Mucosa of stomach (tissue), 1 donor: ENCODE measurements at regions not wholly inside any gene's neighbourhood (a gene's known extent, or its start where the extent isn't known, plus 50 kb on each side); places are given as distances from the start of the nearest gene placed in this dataset.

Experiments used
- H3K27me3 ChIP-seq: one replicate; pipeline ENCODE4 v1.7.0; 2013; ENCODE audit warnings: mild to moderate bottlenecking, low read length; ENCODE audit not compliant: control insufficient read depth, insufficient read depth
- H3K36me3 ChIP-seq: one replicate; pipeline ENCODE4 v1.7.0; 2013; ENCODE audit warnings: low read length; ENCODE audit not compliant: control insufficient read depth, insufficient read depth
- H3K4me1 ChIP-seq: one replicate; pipeline ENCODE4 v1.7.0; 2013; ENCODE audit warnings: mild to moderate bottlenecking, low read length; ENCODE audit not compliant: control insufficient read depth, insufficient read depth
- H3K4me3 ChIP-seq: one replicate; pipeline ENCODE4 v1.7.0; 2013; ENCODE audit warnings: low read length
- H3K9ac ChIP-seq: one replicate; pipeline ENCODE4 v1.7.0; 2013; ENCODE audit warnings: mild to moderate bottlenecking, low read length, moderate library complexity
- H3K9me3 ChIP-seq: one replicate; pipeline ENCODE4 v1.7.0; 2013; ENCODE audit warnings: mild to moderate bottlenecking, low read length, moderate library complexity; ENCODE audit not compliant: control insufficient read depth
- donor health status: Pancreatic carcinoma.

- no peaks in the 10 kb centered on the region for H3K36me3 ChIP-seq
- H3K9ac ChIP-seq, result no peak overlapping the region
- no peaks in the 10 kb centered on the region for H3K27me3 ChIP-seq
- no peak overlapping the region for H3K4me3 ChIP-seq
- no peaks in the 10 kb centered on the region for H3K9me3 ChIP-seq
- no peaks in the 10 kb centered on the region for H3K4me1 ChIP-seq
Measured at GRCh38 chr20:47865912-47866311, 80.6 kb upstream of the SULF2 start.

GRCh38 chr20:47865451-47865850, 80.2 kb upstream of the SULF2 start:
- no peaks in the 10 kb centered on the region for H3K36me3 ChIP-seq

GRCh38 chr20:47863981-47864380, 78.7 kb upstream of the SULF2 start:
- Histone ChIP-seq H3K36me3 (no peaks in the 10 kb centered on the region), H3K9ac (no peak overlapping the region), H3K27me3 (no peaks in the 10 kb centered on the region), H3K4me1 (no peaks in the 10 kb centered on the region), H3K4me3 (no peak overlapping the region), H3K9me3 (no peaks in the 10 kb centered on the region)

More at GRCh38 chr20:47865451-47865850, 80.2 kb upstream of the SULF2 start:
- no peaks in the 10 kb centered on the region for H3K4me1 ChIP-seq
- H3K9ac ChIP-seq, result no peak overlapping the region
- no peaks in the 10 kb centered on the region for H3K27me3 ChIP-seq
- H3K4me3 ChIP-seq, result no peak overlapping the region
- H3K9me3 ChIP-seq, result no peaks in the 10 kb centered on the region

GRCh38 chr20:47863315-47863965, 78.2 kb upstream of the SULF2 start:
- H3K4me3 ChIP-seq, result no peak overlapping the region
- H3K4me1 ChIP-seq, result no peaks in the 10 kb centered on the region
- no peaks in the 10 kb centered on the region for H3K36me3 ChIP-seq
- no peaks in the 10 kb centered on the region for H3K9me3 ChIP-seq
- no peaks in the 10 kb centered on the region for H3K27me3 ChIP-seq
- H3K9ac ChIP-seq, result no peak overlapping the region

- H3K27me3 ChIP-seq, result no peaks in the 10 kb centered on the region
- H3K36me3 ChIP-seq, result no peaks in the 10 kb centered on the region
- no peaks in the 10 kb centered on the region for H3K4me1 ChIP-seq
- H3K9ac ChIP-seq, result no peak overlapping the region
- H3K9me3 ChIP-seq, result no peaks in the 10 kb centered on the region
- H3K4me3 ChIP-seq, result no peak overlapping the region
Measured at GRCh38 chr20:47862574-47863240, 77.4 kb upstream of the SULF2 start.

GRCh38 chr20:47861116-47861515, 75.8 kb upstream of the SULF2 start:
- Histone ChIP-seq H3K9ac (no peak overlapping the region), H3K27me3 (no peaks in the 10 kb centered on the region), H3K4me1 (no peaks in the 10 kb centered on the region), H3K9me3 (no peaks in the 10 kb centered on the region), H3K36me3 (no peaks in the 10 kb centered on the region), H3K4me3 (no peak overlapping the region)

- Histone ChIP-seq H3K9ac (no peak overlapping the region), H3K4me3 (no peak overlapping the region), H3K4me1 (no peaks in the 10 kb centered on the region), H3K36me3 (no peaks in the 10 kb centered on the region), H3K27me3 (no peaks in the 10 kb centered on the region), H3K9me3 (no peaks in the 10 kb centered on the region)
Measured at GRCh38 chr20:47860049-47860830, 75.0 kb upstream of the SULF2 start.

GRCh38 chr20:47859278-47859677, 74.0 kb upstream of the SULF2 start:
- Histone ChIP-seq H3K9ac (no peak overlapping the region), H3K36me3 (no peaks in the 10 kb centered on the region), H3K27me3 (no peaks in the 10 kb centered on the region), H3K9me3 (no peaks in the 10 kb centered on the region), H3K4me3 (no peak overlapping the region), H3K4me1 (no peaks in the 10 kb centered on the region)

GRCh38 chr20:47857569-47858464, 72.5 kb upstream of the SULF2 start:
- Histone ChIP-seq H3K4me1 (no peaks in the 10 kb centered on the region), H3K4me3 (no peak overlapping the region), H3K9me3 (no peaks in the 10 kb centered on the region), H3K36me3 (no peaks in the 10 kb centered on the region), H3K27me3 (no peaks in the 10 kb centered on the region), H3K9ac (no peak overlapping the region)

- Histone ChIP-seq H3K4me3 (no peak overlapping the region), H3K4me1 (no peaks in the 10 kb centered on the region), H3K27me3 (no peaks in the 10 kb centered on the region), H3K9me3 (no peaks in the 10 kb centered on the region), H3K9ac (no peak overlapping the region), H3K36me3 (no peaks in the 10 kb centered on the region)
Measured at GRCh38 chr20:47857187-47857568, 71.9 kb upstream of the SULF2 start.

- no peaks in the 10 kb centered on the region for H3K36me3 ChIP-seq
- H3K4me1 ChIP-seq, result no peaks in the 10 kb centered on the region
- H3K9me3 ChIP-seq, result no peaks in the 10 kb centered on the region
- no peak overlapping the region for H3K9ac ChIP-seq
- H3K27me3 ChIP-seq, result no peaks in the 10 kb centered on the region
- H3K4me3 ChIP-seq, result no peak overlapping the region
Measured at GRCh38 chr20:47855799-47856198, 70.5 kb upstream of the SULF2 start.
